ENCODE measurements at regions not wholly inside any gene's neighbourhood (a gene's known extent, or its start where the extent isn't known, plus 50 kb on each side); places are given as distances from the start of the nearest gene placed in this dataset.
A peak's percentile ranks its signal among the peaks of the same experiment; 100 is the strongest.
"Not testable (repeated sequence)": the region's sequence is repeated elsewhere in the genome, so short reads cannot be mapped to it uniquely, and the experiment has no call there.

- no peak for DNase-seq
Measured at GRCh38 chr2:43146083-43146482, 80.3 kb downstream of the ZFP36L2 start.

- no peak for DNase-seq
Measured at GRCh38 chr2:43144263-43144662, 82.1 kb downstream of the ZFP36L2 start.

GRCh38 chr2:43143756-43144155 is 82.7 kb downstream of the ZFP36L2 start:
- DNase-seq: no peak

- DNase-seq: no peak
Measured at GRCh38 chr2:43142921-43143438, 83.4 kb downstream of the ZFP36L2 start.

GRCh38 chr2:43141636-43142151 is 84.7 kb downstream of the ZFP36L2 start:
- not testable (repeated sequence) for DNase-seq

- DNase-seq: no peak
Measured at GRCh38 chr2:43139996-43140621, 86.3 kb downstream of the ZFP36L2 start.

GRCh38 chr2:43139501-43139900 is 86.9 kb downstream of the ZFP36L2 start:
- no peak for DNase-seq

- no peak for DNase-seq
Measured at GRCh38 chr2:43138441-43138840, 88.0 kb downstream of the ZFP36L2 start.

GRCh38 chr2:43136876-43137275 is 89.5 kb downstream of the ZFP36L2 start:
- DNase-seq: no peak

GRCh38 chr2:43136011-43136799 is 90.2 kb downstream of the ZFP36L2 start:
- DNase-seq: no peak

- no peak for DNase-seq
Measured at GRCh38 chr2:43135583-43135982, 90.8 kb downstream of the ZFP36L2 start.

- no peak for DNase-seq
Measured at GRCh38 chr2:43134571-43134889, 91.9 kb downstream of the ZFP36L2 start.

- DNase-seq: no peak
Measured at GRCh38 chr2:43133708-43134570, 92.5 kb downstream of the ZFP36L2 start.

GRCh38 chr2:43133336-43133707 is 93.1 kb downstream of the ZFP36L2 start:
- DNase-seq: no peak

- DNase-seq: no peak
Measured at GRCh38 chr2:43132683-43133301, 93.6 kb downstream of the ZFP36L2 start.

GRCh38 chr2:43131890-43132682 is 94.3 kb downstream of the ZFP36L2 start:
- no peak for DNase-seq

- peak; percentile 11 to 32 for DNase-seq
Measured at GRCh38 chr2:43131051-43131889, 95.1 kb downstream of the ZFP36L2 start.

- DNase-seq: no peak
Measured at GRCh38 chr2:43130548-43130875, 95.9 kb downstream of the ZFP36L2 start.

GRCh38 chr2:43129676-43130547 is 96.5 kb downstream of the ZFP36L2 start:
- no peak for DNase-seq

- DNase-seq: no peak
Measured at GRCh38 chr2:43128559-43128955, 97.8 kb downstream of the ZFP36L2 start.
